Forelimb muscle (tissue), 1 donor: ENCODE measurements at regions not wholly inside any gene's neighbourhood (a gene's known extent, or its start where the extent isn't known, plus 50 kb on each side); places are given as distances from the start of the nearest gene placed in this dataset.

Experiments used
- DNase-seq: peaks from one replicate; pipeline ENCODE4 v3.0.0-alpha.2; 2013; ENCODE audit warnings: low read depth

DNA sequence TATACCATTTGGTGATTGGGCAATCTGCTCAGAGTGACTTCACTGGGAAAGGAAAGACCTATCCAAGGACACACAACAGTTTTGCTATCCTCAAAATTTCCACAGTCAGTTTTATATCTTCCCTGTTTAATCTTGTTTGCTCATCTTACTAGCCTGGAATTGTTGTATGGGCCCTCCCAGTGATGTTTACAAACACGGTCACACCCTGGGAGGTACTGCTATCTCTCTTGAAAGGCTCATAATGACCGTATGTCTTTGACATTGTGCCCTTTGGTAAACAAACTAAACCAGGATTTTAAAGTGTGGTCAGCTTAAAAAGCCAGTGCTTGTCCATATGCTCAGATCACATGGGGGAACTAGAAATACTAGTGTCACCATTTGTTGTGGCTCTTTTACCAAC, 277.0 kb downstream of the CDH2 start:
- no peak for DNase-seq

- no peak for DNase-seq
Measured at GRCh38 chr18:27894746-27895145, 282.2 kb downstream of the CDH2 start.

DNA sequence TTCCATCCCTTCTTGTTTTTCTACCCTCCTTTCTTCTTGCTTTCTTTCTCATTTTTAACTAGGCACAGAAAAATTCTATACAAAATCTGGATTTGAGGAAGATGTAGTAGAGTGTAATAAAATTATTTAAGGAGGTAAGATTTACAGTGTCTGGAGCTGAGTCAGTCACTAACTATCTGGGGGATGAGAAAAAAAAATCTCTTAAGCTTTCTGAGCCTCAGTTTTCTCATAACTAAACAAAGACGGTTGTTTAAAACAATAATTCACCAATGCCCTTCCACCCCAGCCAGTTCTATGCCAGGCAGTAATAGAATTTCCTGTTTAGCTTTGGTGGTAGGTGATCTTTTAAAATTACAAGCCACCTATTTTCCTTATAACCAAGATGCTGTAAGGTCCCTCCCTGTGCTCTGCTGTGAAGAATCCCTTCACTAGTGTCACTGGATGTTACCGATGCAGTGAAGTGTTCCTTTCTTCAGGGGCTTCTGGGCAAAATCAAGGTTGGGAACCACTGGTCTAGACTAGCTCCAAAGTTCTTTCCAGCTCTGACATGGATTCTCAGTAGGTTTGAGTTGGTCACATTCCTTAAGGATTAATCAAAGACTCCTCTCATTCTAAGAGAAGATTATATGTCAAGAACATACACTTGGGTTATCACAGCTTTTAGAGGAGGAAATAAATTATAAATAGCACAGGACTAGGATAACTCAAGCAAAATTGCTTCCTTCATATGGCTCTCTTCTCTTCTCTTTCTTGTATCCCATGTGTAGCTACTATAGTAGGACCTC, 289.0 kb downstream of the CDH2 start:
- no peak for DNase-seq

- no peak for DNase-seq
Measured at GRCh38 chr18:27887287-27887686, 289.6 kb downstream of the CDH2 start.

DNA sequence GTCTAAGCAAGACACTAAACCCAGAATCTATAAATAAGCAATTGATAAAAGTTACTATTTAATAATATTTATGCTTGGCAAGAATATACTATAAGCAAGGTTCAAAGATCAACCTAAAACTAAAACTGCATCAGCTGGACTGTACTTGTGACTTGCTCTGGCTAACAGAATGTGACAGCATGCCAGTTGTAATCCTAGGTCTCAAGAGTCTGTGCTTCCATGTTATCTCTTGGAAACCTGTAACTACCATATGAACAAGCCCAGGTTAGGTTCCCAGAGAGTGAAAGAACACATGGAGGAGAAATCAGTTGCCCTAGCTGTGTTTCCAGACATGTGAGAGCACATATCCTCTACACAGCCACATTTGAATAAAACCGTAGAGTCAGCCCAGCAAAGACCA, 297.4 kb downstream of the CDH2 start:
- DNase-seq = no peak

DNA sequence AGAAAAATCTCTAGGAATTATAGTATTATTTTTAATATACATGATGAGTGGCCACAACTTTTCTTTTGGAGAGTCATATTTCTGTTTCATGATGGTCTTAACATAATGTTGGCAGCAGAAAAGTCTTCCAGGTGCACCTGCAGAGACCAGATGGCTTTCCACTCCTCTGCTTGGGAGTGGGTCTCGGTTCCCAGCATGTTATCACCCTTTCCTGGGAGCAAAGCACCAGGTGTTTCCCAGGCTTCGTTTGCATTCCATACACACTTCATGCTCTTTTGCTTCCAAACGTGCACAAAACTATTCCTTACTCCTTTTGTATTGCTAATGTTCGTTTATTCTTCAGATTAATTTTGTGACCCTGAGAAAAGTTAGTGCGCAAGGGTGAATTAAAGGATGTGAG, 305.2 kb downstream of the CDH2 start:
- DNase-seq = no peak

GRCh38 chr18:27869735-27870134, 307.2 kb downstream of the CDH2 start:
- DNase-seq = no peak

- no peak for DNase-seq
Measured at GRCh38 chr18:27865431-27865830, 311.5 kb downstream of the CDH2 start.

GRCh38 chr18:27863780-27864430, 313.0 kb downstream of the CDH2 start:
- DNase-seq = no peak

GRCh38 chr18:27862041-27862682, 314.8 kb downstream of the CDH2 start:
- no peak for DNase-seq

DNA sequence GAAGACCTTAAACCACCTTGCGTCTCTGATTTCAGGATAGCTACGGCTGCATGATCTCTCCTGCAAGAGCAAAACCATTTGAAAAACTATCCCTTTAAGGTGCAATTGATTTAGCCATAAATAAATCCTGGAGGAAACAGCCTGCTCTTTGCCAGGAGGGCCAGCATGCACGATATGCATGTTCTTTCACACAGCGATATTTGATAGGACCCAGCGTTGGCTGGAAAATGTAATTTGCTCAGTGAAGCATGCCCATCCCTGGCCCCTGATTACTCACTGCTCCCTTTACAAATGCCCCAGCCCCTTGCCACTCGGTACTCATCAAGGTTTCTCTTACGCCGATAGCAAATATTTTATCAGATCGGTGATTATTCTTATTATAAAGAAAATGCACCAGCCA, 315.4 kb downstream of the CDH2 start:
- no peak for DNase-seq

- DNase-seq = no peak
Measured at GRCh38 chr18:27860701-27861107, 316.2 kb downstream of the CDH2 start.

GRCh38 chr18:27860011-27860410, 316.9 kb downstream of the CDH2 start:
- DNase-seq = no peak

DNA sequence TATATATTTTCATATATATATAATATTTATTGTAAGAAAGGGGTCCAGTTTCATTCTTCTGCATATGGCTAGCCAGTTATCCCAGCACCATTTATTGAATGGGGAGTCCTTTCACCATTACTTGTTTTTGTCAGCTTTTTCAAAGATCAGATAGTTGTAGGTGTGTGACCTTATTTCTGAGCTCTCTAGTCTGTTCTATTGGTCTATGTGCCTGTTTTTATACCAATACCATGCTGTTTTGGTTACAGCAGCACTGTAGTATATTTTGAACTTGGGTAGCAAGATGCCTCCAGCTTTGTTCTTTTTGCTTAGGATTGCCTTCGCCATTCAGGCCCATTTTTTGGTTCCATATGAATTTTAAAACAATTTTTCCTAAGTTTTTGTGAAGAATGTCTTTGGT, 320.1 kb downstream of the CDH2 start:
- no peak for DNase-seq

- no peak for DNase-seq
Measured at GRCh38 chr18:27855486-27855885, 321.4 kb downstream of the CDH2 start.

DNA sequence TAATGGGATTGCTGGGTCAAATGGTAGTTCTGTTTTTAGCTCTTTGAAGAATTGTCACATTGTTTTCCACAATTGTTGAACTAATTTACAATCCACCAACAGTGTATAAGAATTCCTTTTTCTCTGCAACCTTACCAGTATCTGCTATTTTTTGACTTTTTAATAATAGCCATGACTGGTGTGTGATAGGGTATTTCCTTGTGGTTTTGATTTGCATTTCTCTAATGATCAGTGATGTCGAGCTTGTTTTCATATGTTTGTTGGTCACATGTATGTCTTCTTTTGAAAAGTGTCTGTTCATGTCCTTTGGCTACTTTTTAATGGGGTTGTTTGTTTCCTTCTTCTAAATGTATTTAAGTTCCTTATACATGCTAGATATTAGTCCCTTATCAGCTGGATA, 322.3 kb downstream of the CDH2 start:
- DNase-seq = no peak

DNA sequence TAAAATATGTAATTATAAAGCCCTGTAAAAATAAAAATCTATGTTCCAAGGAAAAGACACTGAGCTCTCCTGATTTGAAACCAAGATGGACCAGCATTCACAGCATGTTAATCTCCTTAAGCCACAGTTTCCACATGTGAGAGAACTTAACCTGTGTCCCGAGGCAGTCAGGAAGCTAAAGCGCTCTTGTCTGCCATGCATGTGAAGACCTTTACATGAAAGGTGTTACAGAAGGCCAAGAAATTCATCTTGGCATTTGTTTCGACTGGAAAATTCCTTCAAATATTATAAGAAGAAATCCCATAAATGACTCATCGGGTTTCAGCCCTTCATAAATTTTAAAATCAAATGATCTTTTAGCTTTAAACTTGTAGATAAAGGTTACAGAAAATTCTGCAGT, 328.6 kb downstream of the CDH2 start:
- DNase-seq = no peak

GRCh38 chr18:27847412-27847811, 329.5 kb downstream of the CDH2 start:
- DNase-seq = no peak

GRCh38 chr18:27845897-27846296, 331.0 kb downstream of the CDH2 start:
- DNase-seq = no peak

DNA sequence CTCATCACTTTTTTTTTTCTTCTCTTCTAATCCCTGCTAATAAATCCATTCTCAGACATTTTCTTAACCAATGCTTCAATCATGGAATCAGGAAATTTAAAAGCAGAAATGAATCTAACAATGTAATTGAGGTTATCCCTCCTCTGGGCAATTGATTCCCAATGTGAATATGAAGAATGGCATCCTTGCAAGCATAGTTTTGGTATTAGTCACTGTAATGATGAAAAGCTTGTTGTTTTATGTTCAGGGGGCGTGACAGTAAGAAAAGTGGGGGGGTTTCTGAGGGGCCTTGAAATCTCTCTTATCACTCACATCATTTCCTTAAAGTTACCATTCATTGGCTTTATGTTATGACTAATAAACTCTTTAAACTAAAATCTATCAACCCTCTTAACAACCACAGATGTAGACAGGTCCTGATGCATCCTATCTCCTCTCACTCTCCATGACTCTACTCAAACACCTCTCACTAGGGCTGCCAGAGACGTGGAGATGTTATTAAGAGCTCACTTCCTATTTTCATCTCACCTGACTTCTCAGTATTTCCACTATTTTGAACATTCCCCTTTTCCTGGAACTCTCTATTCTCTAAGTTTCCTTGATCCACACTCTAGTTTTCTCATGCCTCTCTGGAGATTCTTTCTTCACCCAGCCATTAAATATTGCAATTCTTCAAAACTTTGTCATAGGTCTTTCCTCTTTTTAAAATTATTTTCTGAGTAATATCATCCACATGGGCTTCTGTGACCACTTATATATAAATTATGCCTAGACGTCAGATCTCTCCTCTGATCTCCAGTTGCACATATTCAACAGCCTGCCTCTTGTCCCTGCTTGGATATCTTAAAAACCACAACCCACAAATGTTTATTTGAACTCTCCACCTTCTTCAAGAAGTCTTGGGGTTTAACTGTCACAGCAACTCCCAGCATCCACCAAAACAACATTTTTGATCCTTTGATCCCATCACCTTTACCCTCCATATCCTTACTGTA, 332.9 kb downstream of the CDH2 start:
- DNase-seq = no peak

- DNase-seq = no peak
Measured at GRCh38 chr18:27839141-27839540, 337.8 kb downstream of the CDH2 start.

GRCh38 chr18:27838225-27838624, 338.7 kb downstream of the CDH2 start:
- no peak for DNase-seq
